Chondrocyte (in vitro differentiated cells): ENCODE measurements at regions not wholly inside any gene's neighbourhood (a gene's known extent, or its start where the extent isn't known, plus 50 kb on each side); places are given as distances from the start of the nearest gene placed in this dataset.

Source experiments
- DNase-seq: peaks from one replicate; pipeline ENCODE4 v3.0.0; 2021; ENCODE audit warnings: mixed read lengths, low spot score
- H3K27ac Mint-ChIP-seq: one replicate; pipeline ENCODE4 v1.8.0; 2021; ENCODE audit warnings: mild to moderate bottlenecking, moderate library complexity, mixed read lengths; ENCODE audit not compliant: unreplicated experiment
- H3K27me3 Mint-ChIP-seq: 2 replicates; pipeline ENCODE4 v1.8.0; 2021; ENCODE audit warnings: low read depth, mixed read lengths
- H3K36me3 Mint-ChIP-seq: 2 replicates; pipeline ENCODE4 v1.8.0; 2021; ENCODE audit warnings: low read depth, mixed read lengths
- H3K4me1 Mint-ChIP-seq: 2 replicates; pipeline ENCODE4 v1.8.0; 2021; ENCODE audit warnings: low read depth, mild to moderate bottlenecking, mixed read lengths
- H3K4me3 Mint-ChIP-seq: one replicate; pipeline ENCODE4 v1.8.0; 2021; ENCODE audit warnings: mild to moderate bottlenecking, moderate library complexity, mixed read lengths; ENCODE audit not compliant: unreplicated experiment
- H3K9me3 Mint-ChIP-seq: 2 replicates; pipeline ENCODE4 v1.8.0; 2021; ENCODE audit warnings: low read depth, mixed read lengths
- CTCF ChIP-seq: fragments of 200-600 bp; sonication (generic); IDR thresholded peaks from 2 replicates; pipeline ENCODE4 v1.5.0; 2021; ENCODE audit warnings: antibody characterized with exemption, mild to moderate bottlenecking, moderate library complexity

GRCh38 chr4:106851726-106852125 lies 184.4 kb downstream of the DKK2 start:
- no peak for TF ChIP-seq CTCF
- Mint-ChIP-seq H3K4me3 (no peak overlapping the region), H3K27me3 (peaks cover 15% of the 10 kb centered on the region), H3K27ac (no peak overlapping the region), H3K9me3 (no peaks in the 10 kb centered on the region), H3K36me3 (peaks cover 4% of the 10 kb centered on the region), H3K4me1 (peaks cover 5% of the 10 kb centered on the region)
- DNase-seq = no peak

GRCh38 chr4:106850691-106851090 lies 185.4 kb downstream of the DKK2 start:
- no peaks in the 10 kb centered on the region for H3K9me3 Mint-ChIP-seq
- H3K27ac Mint-ChIP-seq = no peak overlapping the region
- no peak for DNase-seq
- H3K4me3 Mint-ChIP-seq = no peak overlapping the region
- peaks cover 4% of the 10 kb centered on the region for H3K36me3 Mint-ChIP-seq
- TF ChIP-seq CTCF = no peak
- H3K4me1 Mint-ChIP-seq = peaks cover 5% of the 10 kb centered on the region
- H3K27me3 Mint-ChIP-seq = peaks cover 15% of the 10 kb centered on the region

GRCh38 chr4:106835919-106836318 lies 200.2 kb downstream of the DKK2 start:
- H3K27ac Mint-ChIP-seq = no peak overlapping the region
- peaks cover 14% of the 10 kb centered on the region for H3K9me3 Mint-ChIP-seq
- no peak overlapping the region for H3K4me3 Mint-ChIP-seq
- DNase-seq = no peak
- TF ChIP-seq CTCF = no peak
- H3K4me1 Mint-ChIP-seq = no peaks in the 10 kb centered on the region
- H3K27me3 Mint-ChIP-seq = peaks cover 4% of the 10 kb centered on the region
- no peaks in the 10 kb centered on the region for H3K36me3 Mint-ChIP-seq

GRCh38 chr4:106830879-106831278 lies 205.2 kb downstream of the DKK2 start:
- no peak overlapping the region for H3K4me3 Mint-ChIP-seq
- peaks cover 7% of the 10 kb centered on the region for H3K9me3 Mint-ChIP-seq
- peaks cover 38% of the 10 kb centered on the region for H3K27me3 Mint-ChIP-seq
- H3K27ac Mint-ChIP-seq = no peak overlapping the region
- no peak for DNase-seq
- H3K36me3 Mint-ChIP-seq = peaks cover 2% of the 10 kb centered on the region
- no peak for TF ChIP-seq CTCF
- no peaks in the 10 kb centered on the region for H3K4me1 Mint-ChIP-seq

- DNase-seq = no peak
- H3K9me3 Mint-ChIP-seq = no peaks in the 10 kb centered on the region
These were observed 217.3 kb downstream of the DKK2 start for GRCh38 chr4:106818764-106819163.

More at GRCh38 chr4:106818764-106819163, 217.3 kb downstream of the DKK2 start:
- Mint-ChIP-seq H3K4me1 (peaks cover 4% of the 10 kb centered on the region), H3K4me3 (no peak overlapping the region), H3K27me3 (peaks cover 35% of the 10 kb centered on the region), H3K36me3 (peaks cover 2% of the 10 kb centered on the region), H3K27ac (no peak overlapping the region)
- peak; percentile 83 for TF ChIP-seq CTCF
